ENCODE measurements at regions not wholly inside any gene's neighbourhood (a gene's known extent, or its start where the extent isn't known, plus 50 kb on each side); places are given as distances from the start of the nearest gene placed in this dataset.

- peaks cover 16% of the 10 kb centered on the region for H3K27me3 Mint-ChIP-seq (ENCODE audit: low read depth, poor library complexity)
- H3K27ac Mint-ChIP-seq, result no peak overlapping the region
- no peaks in the 10 kb centered on the region for H3K36me3 Mint-ChIP-seq (ENCODE audit: low read depth)
- H3K4me1 Mint-ChIP-seq, result no peaks in the 10 kb centered on the region
- TF ChIP-seq, protein P1, sequence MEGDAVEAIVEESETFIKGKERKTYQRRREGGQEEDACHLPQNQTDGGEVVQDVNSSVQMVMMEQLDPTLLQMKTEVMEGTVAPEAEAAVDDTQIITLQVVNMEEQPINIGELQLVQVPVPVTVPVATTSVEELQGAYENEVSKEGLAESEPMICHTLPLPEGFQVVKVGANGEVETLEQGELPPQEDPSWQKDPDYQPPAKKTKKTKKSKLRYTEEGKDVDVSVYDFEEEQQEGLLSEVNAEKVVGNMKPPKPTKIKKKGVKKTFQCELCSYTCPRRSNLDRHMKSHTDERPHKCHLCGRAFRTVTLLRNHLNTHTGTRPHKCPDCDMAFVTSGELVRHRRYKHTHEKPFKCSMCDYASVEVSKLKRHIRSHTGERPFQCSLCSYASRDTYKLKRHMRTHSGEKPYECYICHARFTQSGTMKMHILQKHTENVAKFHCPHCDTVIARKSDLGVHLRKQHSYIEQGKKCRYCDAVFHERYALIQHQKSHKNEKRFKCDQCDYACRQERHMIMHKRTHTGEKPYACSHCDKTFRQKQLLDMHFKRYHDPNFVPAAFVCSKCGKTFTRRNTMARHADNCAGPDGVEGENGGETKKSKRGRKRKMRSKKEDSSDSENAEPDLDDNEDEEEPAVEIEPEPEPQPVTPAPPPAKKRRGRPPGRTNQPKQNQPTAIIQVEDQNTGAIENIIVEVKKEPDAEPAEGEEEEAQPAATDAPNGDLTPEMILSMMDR (IDR thresholded peaks at IDR 0.05), result no peak
- peaks cover 14% of the 10 kb centered on the region for H3K9me3 Mint-ChIP-seq
- DNase-seq, result no peak
- no peak overlapping the region for H3K4me3 Mint-ChIP-seq
Measured at GRCh38 chr14:104309657-104310369, 171.4 kb downstream of the KIF26A start.

GRCh38 chr14:104311358-104311757 lies 173.0 kb downstream of the KIF26A start:
- DNase-seq, result no peak
- no peak overlapping the region for H3K4me3 Mint-ChIP-seq
- H3K27ac Mint-ChIP-seq, result no peak overlapping the region
- no peaks in the 10 kb centered on the region for H3K4me1 Mint-ChIP-seq
- peaks cover 14% of the 10 kb centered on the region for H3K9me3 Mint-ChIP-seq
- TF ChIP-seq, protein P1 (IDR thresholded peaks at IDR 0.05), result no peak
- H3K27me3 Mint-ChIP-seq (ENCODE audit: low read depth, poor library complexity), result peaks cover 16% of the 10 kb centered on the region
- H3K36me3 Mint-ChIP-seq (ENCODE audit: low read depth), result no peaks in the 10 kb centered on the region

DNA sequence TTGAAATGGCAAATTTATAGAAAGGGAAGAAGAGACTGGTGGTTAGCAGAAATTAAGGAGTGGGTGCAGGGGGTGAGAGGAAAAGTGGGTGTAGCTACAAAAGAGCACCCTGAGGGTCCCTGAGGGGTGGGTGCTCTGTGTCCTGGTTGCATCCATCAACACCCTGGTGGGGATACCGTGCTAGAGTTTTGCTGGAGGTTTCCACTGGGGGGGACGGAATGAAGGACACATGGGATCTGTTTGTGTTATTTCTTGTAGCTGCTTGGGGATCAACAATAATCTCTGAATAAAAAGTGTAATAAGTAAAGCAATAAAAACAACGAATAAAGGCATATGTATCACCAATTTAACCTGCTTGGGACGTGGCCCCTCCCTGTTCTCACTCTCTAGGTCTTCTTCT lies 175.3 kb downstream of the KIF26A start:
- H3K27ac Mint-ChIP-seq, result no peak overlapping the region
- DNase-seq, result no peak
- H3K27me3 Mint-ChIP-seq (ENCODE audit: low read depth, poor library complexity), result peaks cover 16% of the 10 kb centered on the region
- H3K9me3 Mint-ChIP-seq, result peaks cover 14% of the 10 kb centered on the region
- TF ChIP-seq, protein P1 (IDR thresholded peaks at IDR 0.05), result no peak
- no peaks in the 10 kb centered on the region for H3K36me3 Mint-ChIP-seq (ENCODE audit: low read depth)
- no peaks in the 10 kb centered on the region for H3K4me1 Mint-ChIP-seq
- H3K4me3 Mint-ChIP-seq, result no peak overlapping the region

- Mint-ChIP-seq H3K27me3 (ENCODE audit: low read depth, poor library complexity) (peaks cover 16% of the 10 kb centered on the region), H3K27ac (no peak overlapping the region), H3K36me3 (ENCODE audit: low read depth) (no peaks in the 10 kb centered on the region), H3K4me3 (no peak overlapping the region), H3K9me3 (peaks cover 14% of the 10 kb centered on the region), H3K4me1 (no peaks in the 10 kb centered on the region)
- TF ChIP-seq, protein P1 (IDR thresholded peaks at IDR 0.05), result no peak
- DNase-seq, result no peak
Measured at GRCh38 chr14:104314251-104314941, 176.0 kb downstream of the KIF26A start.

GRCh38 chr14:104315169-104315568 lies 176.8 kb downstream of the KIF26A start:
- H3K27ac Mint-ChIP-seq, result no peak overlapping the region
- H3K4me3 Mint-ChIP-seq, result no peak overlapping the region
- no peak for DNase-seq
- no peaks in the 10 kb centered on the region for H3K36me3 Mint-ChIP-seq (ENCODE audit: low read depth)
- H3K27me3 Mint-ChIP-seq (ENCODE audit: low read depth, poor library complexity), result peaks cover 16% of the 10 kb centered on the region
- TF ChIP-seq, protein P1 (IDR thresholded peaks at IDR 0.05), result no peak
- no peaks in the 10 kb centered on the region for H3K4me1 Mint-ChIP-seq
- peaks cover 11% of the 10 kb centered on the region for H3K9me3 Mint-ChIP-seq
